Smooth muscle cell (in vitro differentiated cells): ENCODE measurements at regions not wholly inside any gene's neighbourhood (a gene's known extent, or its start where the extent isn't known, plus 50 kb on each side); places are given as distances from the start of the nearest gene placed in this dataset.

ENCODE experiments used
- DNase-seq: peaks from one replicate; lab custom pipeline; 2025; ENCODE audit not compliant: unreplicated experiment; lab: John Stamatoyannopoulos, UW
- H2AFZ ChIP-seq: fragments of 200-600 bp; sonication (generic); 2 replicates; pipeline ENCODE4 v1.6.0; 2016; ENCODE audit warnings: antibody characterized with exemption, low read depth, mild to moderate bottlenecking
- H3F3A ChIP-seq: fragments of 200-600 bp; sonication (generic); 2 replicates; pipeline ENCODE4 v1.6.0; 2017; ENCODE audit warnings: antibody characterized with exemption, low read depth
- H3K27ac ChIP-seq: fragments of 200-600 bp; sonication (generic); 2 replicates; pipeline ENCODE4 v1.5.1; 2016; ENCODE audit warnings: low read depth, mild to moderate bottlenecking
- H3K27me3 ChIP-seq: fragments of 200-600 bp; sonication (generic); 2 replicates; pipeline ENCODE4 v1.6.1; 2016; ENCODE audit warnings: low read depth, mild to moderate bottlenecking
- H3K36me3 ChIP-seq: fragments of 200-600 bp; sonication (generic); 2 replicates; pipeline ENCODE4 v1.5.1; 2016; ENCODE audit warnings: low read depth
- H3K4me1 ChIP-seq: fragments of 200-600 bp; sonication (generic); 2 replicates; pipeline ENCODE4 v1.5.1; 2016; ENCODE audit warnings: low read depth
- H3K4me2 ChIP-seq: fragments of 200-600 bp; sonication (generic); 2 replicates; pipeline ENCODE4 v1.6.0; 2016; ENCODE audit warnings: mild to moderate bottlenecking
- H3K4me3 ChIP-seq: fragments of 200-600 bp; sonication (generic); 2 replicates; pipeline ENCODE4 v1.5.1; 2016; ENCODE audit warnings: mild to moderate bottlenecking
- H3K79me2 ChIP-seq: fragments of 200-600 bp; sonication (generic); 2 replicates; pipeline ENCODE4 v1.6.0; 2016; ENCODE audit warnings: low read depth, mild to moderate bottlenecking
- H3K9ac ChIP-seq: fragments of 200-600 bp; sonication (generic); 2 replicates; pipeline ENCODE4 v1.6.0; 2016; ENCODE audit warnings: low read depth
- H3K9me3 ChIP-seq: fragments of 200-600 bp; sonication (generic); replicated peaks from 2 replicates; pipeline ENCODE4 v1.5.1; 2016; ENCODE audit warnings: low read depth
- H4K20me1 ChIP-seq: fragments of 200-600 bp; sonication (generic); 2 replicates; pipeline ENCODE4 v1.6.0; 2016; ENCODE audit warnings: low read depth
- CTCF ChIP-seq: fragments of 200-600 bp; sonication (generic); IDR thresholded peaks from 2 replicates; pipeline ENCODE4 v1.5.1; 2017; ENCODE audit warnings: borderline replicate concordance, mild to moderate bottlenecking, antibody characterized with exemption; ENCODE audit not compliant: insufficient read depth, poor library complexity, severe bottlenecking
- WGBS: methylation state at CpG from one replicate; pipeline ENCODE4 v1.1.7; 2016; ENCODE audit warnings: low lambda C conversion rate; 5-methylcytosine and 5-hydroxymethylcytosine counted together

DNA sequence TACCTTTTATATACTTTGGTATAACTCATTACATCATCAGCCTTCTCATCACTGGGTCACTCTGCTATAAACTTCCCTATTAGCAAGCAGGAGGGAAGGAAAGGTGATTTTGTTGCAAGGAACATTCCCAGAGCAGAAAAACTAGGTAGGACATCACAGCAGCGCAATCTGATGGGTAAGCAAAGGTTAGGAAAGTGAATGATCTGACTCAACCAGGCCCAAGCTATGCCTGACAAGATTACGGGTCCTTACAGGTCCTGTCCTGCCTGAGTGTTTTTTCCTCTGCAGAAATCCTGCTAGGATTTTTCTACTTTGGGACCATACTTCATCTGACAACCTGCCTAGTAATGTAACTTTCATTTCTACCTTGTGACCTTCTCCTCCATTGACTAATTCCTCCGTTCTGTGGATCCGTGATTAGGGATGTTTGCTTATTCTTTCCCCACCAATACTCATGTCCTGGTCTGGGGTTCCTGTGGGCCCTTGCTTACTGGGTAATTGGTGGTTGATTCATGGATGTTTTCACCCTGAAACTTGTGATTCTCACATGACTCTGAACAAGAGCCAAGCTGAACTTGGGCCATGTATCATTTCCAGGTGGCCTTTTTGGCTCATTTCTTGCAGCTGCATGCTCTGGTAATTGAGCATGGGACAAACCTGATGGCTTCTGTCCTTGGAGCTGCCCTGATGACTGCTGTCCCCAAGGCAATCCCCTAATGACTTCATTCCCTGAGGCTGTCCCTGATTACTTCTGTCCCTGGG is 111.9 kb upstream of the KIT start:
- Histone ChIP-seq H3K27ac (no peak overlapping the region), H3K79me2 (no peaks in the 10 kb centered on the region), H3K27me3 (no peaks in the 10 kb centered on the region), H3K4me1 (peaks cover 16% of the 10 kb centered on the region), H3K9me3 (no peaks in the 10 kb centered on the region), H3K36me3 (no peaks in the 10 kb centered on the region), H3F3A (peaks cover 6% of the 10 kb centered on the region), H3K4me2 (no peak overlapping the region), H3K9ac (no peak overlapping the region), H4K20me1 (no peaks in the 10 kb centered on the region), H3K4me3 (no peak overlapping the region), H2AFZ (no peak overlapping the region)
- DNase-seq: no peak
- WGBS: 85% methylated on average over 4 of the region's 4 CpGs
- TF ChIP-seq CTCF: no peak

DNA sequence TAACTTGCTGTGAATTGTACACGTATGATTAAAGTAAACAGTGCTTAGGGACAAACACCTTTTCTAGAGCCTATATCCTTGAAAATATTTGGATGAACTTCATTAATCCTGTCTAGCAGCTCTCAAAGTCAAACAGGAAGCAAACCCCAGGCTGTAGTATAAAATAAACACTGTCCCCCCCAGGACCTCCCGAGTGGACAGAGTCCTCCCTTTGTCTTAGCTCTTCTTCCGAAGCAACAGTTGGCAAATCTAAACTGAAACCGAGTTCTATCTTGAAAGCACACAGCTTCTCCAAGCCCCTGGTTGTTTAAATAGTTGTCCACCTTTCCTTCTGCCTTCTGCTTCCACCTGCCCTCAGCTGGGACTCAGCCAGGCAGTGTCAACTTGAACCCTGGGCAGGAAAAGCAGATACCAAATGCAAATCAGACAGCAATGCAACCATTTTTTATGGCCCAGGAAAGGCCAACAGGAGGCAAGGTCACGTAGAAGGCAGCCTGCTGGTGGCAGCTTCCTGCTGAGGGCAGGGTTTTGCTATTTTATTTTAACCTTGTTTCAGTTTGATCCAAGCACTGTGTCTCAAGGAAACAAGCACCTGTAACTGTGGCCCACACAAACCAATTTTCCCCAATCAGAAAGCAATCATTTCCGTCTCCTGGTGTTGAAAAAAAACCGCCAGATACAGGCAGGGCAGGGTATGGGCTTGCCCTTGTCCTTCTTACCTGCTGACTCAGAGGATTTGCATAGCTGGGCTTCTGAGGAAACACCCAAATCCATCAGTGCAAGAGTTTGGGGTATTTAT is 110.3 kb upstream of the KIT start:
- no peak for DNase-seq
- Histone ChIP-seq H3K4me1 (peaks cover 2% of the 10 kb centered on the region), H3K9ac (no peak overlapping the region), H2AFZ (no peak overlapping the region), H3K4me2 (no peak overlapping the region), H3K27me3 (no peaks in the 10 kb centered on the region), H3K79me2 (no peaks in the 10 kb centered on the region), H3F3A (peaks cover 5% of the 10 kb centered on the region), H3K27ac (no peak overlapping the region), H4K20me1 (no peaks in the 10 kb centered on the region), H3K4me3 (no peak overlapping the region), H3K9me3 (no peaks in the 10 kb centered on the region), H3K36me3 (no peaks in the 10 kb centered on the region)
- no peak for TF ChIP-seq CTCF
- WGBS: 81% methylated on average over 7 of the region's 7 CpGs

DNA sequence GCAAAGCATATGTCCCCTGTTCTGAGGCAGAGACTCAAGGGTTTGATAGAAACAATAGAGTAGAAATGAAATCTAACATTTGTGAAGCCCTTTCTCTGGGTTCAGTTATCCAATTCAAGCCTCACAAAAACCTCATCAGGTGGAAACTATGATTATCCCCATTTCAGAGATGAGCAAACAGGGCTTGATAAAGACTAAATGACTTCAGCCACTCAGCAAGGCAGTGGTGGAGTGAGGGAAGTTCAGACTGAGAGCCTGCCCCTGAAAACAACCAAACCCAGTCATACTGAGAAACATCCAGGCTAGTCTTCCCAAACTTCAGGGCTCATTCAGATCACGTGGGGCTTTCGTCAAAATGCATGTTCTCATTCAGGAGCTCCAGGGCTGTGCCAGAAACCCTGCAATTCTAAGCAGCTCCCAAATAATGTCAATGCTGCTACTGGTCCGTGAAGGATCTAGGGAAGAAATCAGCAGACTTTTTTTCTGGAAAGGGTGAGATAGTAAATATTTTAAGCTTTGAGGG is 109.6 kb upstream of the KIT start:
- no peaks in the 10 kb centered on the region for H3K27me3 ChIP-seq
- H3K4me3 ChIP-seq: no peak overlapping the region
- no peak for TF ChIP-seq CTCF
- no peak overlapping the region for H3K4me2 ChIP-seq
- H3K9ac ChIP-seq: no peak overlapping the region
- H3K36me3 ChIP-seq: no peaks in the 10 kb centered on the region
- H4K20me1 ChIP-seq: no peaks in the 10 kb centered on the region
- no peak overlapping the region for H2AFZ ChIP-seq
- no peak for DNase-seq
- no peaks in the 10 kb centered on the region for H3K4me1 ChIP-seq
- WGBS: 87% methylated on average over 3 of the region's 3 CpGs
- no peaks in the 10 kb centered on the region for H3K79me2 ChIP-seq
- no peaks in the 10 kb centered on the region for H3F3A ChIP-seq
- no peak overlapping the region for H3K27ac ChIP-seq
- H3K9me3 ChIP-seq: no peaks in the 10 kb centered on the region
